ENCODE measurements at regions not wholly inside any gene's neighbourhood (a gene's known extent, or its start where the extent isn't known, plus 50 kb on each side); places are given as distances from the start of the nearest gene placed in this dataset.

GRCh38 chr9:16191691-16192402, 639.0 kb downstream of the CCDC171 start (continued):
- TF ChIP-seq ZBTB33 (IDR thresholded peaks at IDR 0.05; ENCODE audit: borderline replicate concordance, low read depth) = no peak
- peak; percentile 42 for TF ChIP-seq POLR2AphosphoS5 (IDR thresholded peaks at IDR 0.05; ENCODE audit: low read depth, low read length)
- TF ChIP-seq RFX5 (IDR thresholded peaks at IDR 0.05; ENCODE audit: low read length) = no peak
- no peak for TF ChIP-seq USF2 (IDR thresholded peaks at IDR 0.05; ENCODE audit: borderline replicate concordance, low read depth, low read length)
- TF ChIP-seq RCOR1 (IDR thresholded peaks at IDR 0.05; ENCODE audit: low read length) = peak; percentile 71
- no peak; the same call in 1 of the 2 replicates for TF ChIP-seq ELF1 (IDR thresholded peaks at IDR 0.05)
- TF ChIP-seq SMC3 (IDR thresholded peaks at IDR 0.05; ENCODE audit: low read depth, low read length) = peak; percentile 93
- TF ChIP-seq JUND (IDR thresholded peaks at IDR 0.05) = peak; percentile 87
- TF ChIP-seq FOXJ3 (CRISPR knock-in tag; IDR thresholded peaks at IDR 0.05) = no peak
- TF ChIP-seq SIN3A (IDR thresholded peaks at IDR 0.05; ENCODE audit: borderline replicate concordance, low read depth, low read length) = no peak
- peak; percentile 24; the same call in 1 of the 2 replicates for TF ChIP-seq TAF1 (IDR thresholded peaks at IDR 0.05; ENCODE audit: borderline replicate concordance, low read depth, low read length)
- TF ChIP-seq FOSL2 (IDR thresholded peaks at IDR 0.05; ENCODE audit: borderline replicate concordance, low read depth) = peak; percentile 84

GRCh38 chr9:16192403-16193017, 639.7 kb downstream of the CCDC171 start:
- Histone ChIP-seq H3K9me2 (no peaks in the 10 kb centered on the region), H3K79me2 (ENCODE audit: insufficient read depth) (no peaks in the 10 kb centered on the region), H3K27ac (ENCODE audit: low read depth in 2 of 2, low read length in 1 of 2) (peak overlapping the region; percentile 76 to 82), H3K9me3 (no peaks in the 10 kb centered on the region), H3K27me3 (ENCODE audit: insufficient read depth) (no peaks in the 10 kb centered on the region), H2AFZ (ENCODE audit: low read depth) (peak overlapping the region; percentile 47), H3K4me3 (ENCODE audit: low read depth in 2 of 2, low read length in 1 of 2) (peak overlapping the region in 1 of 2 experiments; percentile 29; a peak in 1 of 4 replicates), H3K36me3 (replicated peaks in 1 of 2; ENCODE audit: control insufficient read depth in 1 of 2, insufficient read depth in 2 of 2, low read length in 1 of 2) (peaks cover 0 to 2% of the 10 kb centered on the region in 2 experiments), H3K9ac (peak overlapping the region; percentile 60; the same call in 1 of the 2 replicates), H4K20me1 (ENCODE audit: insufficient read depth) (no peaks in the 10 kb centered on the region), H3F3A (replicated peaks; ENCODE audit: insufficient read depth) (peaks cover 24% of the 10 kb centered on the region), H3K4me1 (ENCODE audit: control insufficient read depth in 1 of 2, insufficient read depth in 2 of 2, low read depth in 1 of 2, low read length in 1 of 2) (peaks cover 22 to 24% of the 10 kb centered on the region in 2 experiments), H3K4me2 (peak overlapping the region; percentile 72)
- ChIA-PET POLR2A (no interaction called here), CTCF (interaction anchor here (0.6 to 3.2 kb wide), 4 partner anchors 10 to 362 kb away, joined by 3 to 8 read pairs (median 4); no protein-coding TSS in a partner anchor)
- WGBS (ENCODE audit: low lambda C conversion rate) = 28% methylated on average over 4 of the region's 6 CpGs
- TF ChIP-seq FOSL2 (IDR thresholded peaks at IDR 0.05; ENCODE audit: borderline replicate concordance, low read depth) = peak; percentile 42; the same call in 1 of the 2 replicates
- no peak for TF ChIP-seq PBX3 (IDR thresholded peaks at IDR 0.05)
- no peak for DNase-seq

All from SK-N-SH (cell line).